ENCODE measurements at regions not wholly inside any gene's neighbourhood (a gene's known extent, or its start where the extent isn't known, plus 50 kb on each side); places are given as distances from the start of the nearest gene placed in this dataset.

GRCh38 chr1:106038260-106038659, 1018.2 kb upstream of the PRMT6 start:
- H3K27ac ChIP-seq (ENCODE audit: low read depth, low read length), result no peak overlapping the region
- no peak overlapping the region for H3K4me3 ChIP-seq (ENCODE audit: low read depth, low read length)
- no peaks in the 10 kb centered on the region for H3K36me3 ChIP-seq (ENCODE audit: control insufficient read depth, insufficient read depth, low read length)
- no peak overlapping the region for H3K9ac ChIP-seq (ENCODE audit: low read depth, low read length)
- no peaks in the 10 kb centered on the region; the same call in 1 of the 2 replicates for H3K9me3 ChIP-seq (ENCODE audit: control insufficient read depth, insufficient read depth, low read length)
- H3K27me3 ChIP-seq (ENCODE audit: control insufficient read depth, insufficient read depth, low read length), result no peaks in the 10 kb centered on the region
- no peaks in the 10 kb centered on the region for H3K4me1 ChIP-seq (ENCODE audit: control insufficient read depth, insufficient read depth, low read length)

GRCh38 chr1:106043971-106044370, 1012.5 kb upstream of the PRMT6 start:
- Histone ChIP-seq H3K36me3 (ENCODE audit: control insufficient read depth, insufficient read depth, low read length) (no peaks in the 10 kb centered on the region), H3K4me1 (ENCODE audit: control insufficient read depth, insufficient read depth, low read length) (no peaks in the 10 kb centered on the region), H3K4me3 (ENCODE audit: low read depth, low read length) (no peak overlapping the region), H3K27me3 (ENCODE audit: control insufficient read depth, insufficient read depth, low read length) (no peaks in the 10 kb centered on the region), H3K9me3 (ENCODE audit: control insufficient read depth, insufficient read depth, low read length) (no peaks in the 10 kb centered on the region; the same call in 1 of the 2 replicates), H3K9ac (ENCODE audit: low read depth, low read length) (no peak overlapping the region), H3K27ac (ENCODE audit: low read depth, low read length) (no peak overlapping the region)

- H3K27me3 ChIP-seq (ENCODE audit: control insufficient read depth, insufficient read depth, low read length), result no peaks in the 10 kb centered on the region
- no peaks in the 10 kb centered on the region for H3K4me1 ChIP-seq (ENCODE audit: control insufficient read depth, insufficient read depth, low read length)
- no peak overlapping the region for H3K27ac ChIP-seq (ENCODE audit: low read depth, low read length)
- H3K9ac ChIP-seq (ENCODE audit: low read depth, low read length), result no peak overlapping the region
- H3K9me3 ChIP-seq (ENCODE audit: control insufficient read depth, insufficient read depth, low read length), result no peaks in the 10 kb centered on the region
- no peak overlapping the region for H3K4me3 ChIP-seq (ENCODE audit: low read depth, low read length)
- H3K36me3 ChIP-seq (ENCODE audit: control insufficient read depth, insufficient read depth, low read length), result no peaks in the 10 kb centered on the region
Observed at GRCh38 chr1:106047210-106047609, 1009.3 kb upstream of the PRMT6 start.

GRCh38 chr1:106049595-106049994, 1006.9 kb upstream of the PRMT6 start:
- no peak overlapping the region for H3K27ac ChIP-seq (ENCODE audit: low read depth, low read length)
- no peaks in the 10 kb centered on the region for H3K36me3 ChIP-seq (ENCODE audit: control insufficient read depth, insufficient read depth, low read length)
- no peaks in the 10 kb centered on the region for H3K27me3 ChIP-seq (ENCODE audit: control insufficient read depth, insufficient read depth, low read length)
- H3K9ac ChIP-seq (ENCODE audit: low read depth, low read length), result no peak overlapping the region
- H3K4me3 ChIP-seq (ENCODE audit: low read depth, low read length), result no peak overlapping the region
- no peaks in the 10 kb centered on the region for H3K9me3 ChIP-seq (ENCODE audit: control insufficient read depth, insufficient read depth, low read length)
- no peaks in the 10 kb centered on the region for H3K4me1 ChIP-seq (ENCODE audit: control insufficient read depth, insufficient read depth, low read length)

- Histone ChIP-seq H3K9me3 (ENCODE audit: control insufficient read depth, insufficient read depth, low read length) (no peaks in the 10 kb centered on the region), H3K27ac (ENCODE audit: low read depth, low read length) (no peak overlapping the region), H3K4me3 (ENCODE audit: low read depth, low read length) (no peak overlapping the region), H3K9ac (ENCODE audit: low read depth, low read length) (no peak overlapping the region), H3K36me3 (ENCODE audit: control insufficient read depth, insufficient read depth, low read length) (no peaks in the 10 kb centered on the region), H3K27me3 (ENCODE audit: control insufficient read depth, insufficient read depth, low read length) (no peaks in the 10 kb centered on the region), H3K4me1 (ENCODE audit: control insufficient read depth, insufficient read depth, low read length) (0 out of 2 replicates have a peak, but pooled peaks cover 4% of the 10 kb centered on the region)
Observed at GRCh38 chr1:106055855-106056254, 1000.6 kb upstream of the PRMT6 start.

GRCh38 chr1:106061586-106062495, 994.6 kb upstream of the PRMT6 start:
- Histone ChIP-seq H3K36me3 (ENCODE audit: control insufficient read depth, insufficient read depth, low read length) (no peaks in the 10 kb centered on the region), H3K4me1 (ENCODE audit: control insufficient read depth, insufficient read depth, low read length) (no peaks in the 10 kb centered on the region), H3K27me3 (ENCODE audit: control insufficient read depth, insufficient read depth, low read length) (no peaks in the 10 kb centered on the region), H3K27ac (ENCODE audit: low read depth, low read length) (no peak overlapping the region), H3K9me3 (ENCODE audit: control insufficient read depth, insufficient read depth, low read length) (no peaks in the 10 kb centered on the region), H3K4me3 (ENCODE audit: low read depth, low read length) (no peak overlapping the region), H3K9ac (ENCODE audit: low read depth, low read length) (no peak overlapping the region)

- no peaks in the 10 kb centered on the region for H3K4me1 ChIP-seq (ENCODE audit: control insufficient read depth, insufficient read depth, low read length)
- no peak overlapping the region for H3K4me3 ChIP-seq (ENCODE audit: low read depth, low read length)
- no peak overlapping the region for H3K9ac ChIP-seq (ENCODE audit: low read depth, low read length)
- H3K27me3 ChIP-seq (ENCODE audit: control insufficient read depth, insufficient read depth, low read length), result no peaks in the 10 kb centered on the region
- H3K9me3 ChIP-seq (ENCODE audit: control insufficient read depth, insufficient read depth, low read length), result no peaks in the 10 kb centered on the region
- H3K27ac ChIP-seq (ENCODE audit: low read depth, low read length), result no peak overlapping the region
- H3K36me3 ChIP-seq (ENCODE audit: control insufficient read depth, insufficient read depth, low read length), result no peaks in the 10 kb centered on the region
Observed at GRCh38 chr1:106063510-106063909, 993.0 kb upstream of the PRMT6 start.

GRCh38 chr1:106072909-106073600, 983.4 kb upstream of the PRMT6 start:
- Histone ChIP-seq H3K27ac (ENCODE audit: low read depth, low read length) (no peak overlapping the region), H3K9ac (ENCODE audit: low read depth, low read length) (no peak overlapping the region), H3K9me3 (ENCODE audit: control insufficient read depth, insufficient read depth, low read length) (no peaks in the 10 kb centered on the region), H3K4me1 (ENCODE audit: control insufficient read depth, insufficient read depth, low read length) (no peaks in the 10 kb centered on the region), H3K36me3 (ENCODE audit: control insufficient read depth, insufficient read depth, low read length) (no peaks in the 10 kb centered on the region), H3K27me3 (ENCODE audit: control insufficient read depth, insufficient read depth, low read length) (no peaks in the 10 kb centered on the region), H3K4me3 (ENCODE audit: low read depth, low read length) (no peak overlapping the region)

GRCh38 chr1:106080608-106081325, 975.7 kb upstream of the PRMT6 start:
- H3K27ac ChIP-seq (ENCODE audit: low read depth, low read length), result no peak overlapping the region
- no peaks in the 10 kb centered on the region for H3K9me3 ChIP-seq (ENCODE audit: control insufficient read depth, insufficient read depth, low read length)
- no peaks in the 10 kb centered on the region for H3K4me1 ChIP-seq (ENCODE audit: control insufficient read depth, insufficient read depth, low read length)
- 0 out of 2 replicates have a peak overlapping the region, but pooled peaks have one; percentile 24 for H3K4me3 ChIP-seq (ENCODE audit: low read depth, low read length)
- no peaks in the 10 kb centered on the region for H3K27me3 ChIP-seq (ENCODE audit: control insufficient read depth, insufficient read depth, low read length)
- no peaks in the 10 kb centered on the region for H3K36me3 ChIP-seq (ENCODE audit: control insufficient read depth, insufficient read depth, low read length)
- no peak overlapping the region for H3K9ac ChIP-seq (ENCODE audit: low read depth, low read length)

GRCh38 chr1:106111044-106111443, 945.4 kb upstream of the PRMT6 start:
- Histone ChIP-seq H3K9ac (ENCODE audit: low read depth, low read length) (no peak overlapping the region), H3K27ac (ENCODE audit: low read depth, low read length) (no peak overlapping the region), H3K4me1 (ENCODE audit: control insufficient read depth, insufficient read depth, low read length) (no peaks in the 10 kb centered on the region), H3K4me3 (ENCODE audit: low read depth, low read length) (no peak overlapping the region), H3K36me3 (ENCODE audit: control insufficient read depth, insufficient read depth, low read length) (no peaks in the 10 kb centered on the region), H3K9me3 (ENCODE audit: control insufficient read depth, insufficient read depth, low read length) (no peaks in the 10 kb centered on the region), H3K27me3 (ENCODE audit: control insufficient read depth, insufficient read depth, low read length) (no peaks in the 10 kb centered on the region)
